DMS 273 treated with DMSO at 0.1 percent for 48 hours (cell line): ENCODE measurements at regions not wholly inside any gene's neighbourhood (a gene's known extent, or its start where the extent isn't known, plus 50 kb on each side); places are given as distances from the start of the nearest gene placed in this dataset.

Experiments
- DNase-seq: peaks from one replicate; lab custom pipeline; 2025; lab: John Stamatoyannopoulos, UW

DNA sequence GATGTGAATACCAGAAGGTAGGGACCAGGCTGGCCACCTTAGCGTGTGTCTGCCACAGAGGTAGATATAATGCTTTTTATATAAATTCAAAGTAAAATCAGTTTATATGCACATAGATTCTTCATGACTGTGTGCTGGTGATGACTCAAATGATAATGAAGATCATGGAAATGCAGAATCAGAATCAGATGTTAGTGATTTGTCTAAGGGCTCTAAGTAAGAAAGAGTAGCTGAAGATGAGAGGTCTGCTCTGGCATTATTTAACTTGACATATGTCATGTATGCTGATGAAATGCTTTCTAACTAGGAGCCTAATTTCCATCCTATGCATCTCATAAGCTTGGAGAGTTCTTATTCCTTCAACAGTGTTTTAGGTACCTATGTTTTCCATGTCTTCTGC, 50.3 kb upstream of the DPH6 start:
- no peak for DNase-seq

DNA sequence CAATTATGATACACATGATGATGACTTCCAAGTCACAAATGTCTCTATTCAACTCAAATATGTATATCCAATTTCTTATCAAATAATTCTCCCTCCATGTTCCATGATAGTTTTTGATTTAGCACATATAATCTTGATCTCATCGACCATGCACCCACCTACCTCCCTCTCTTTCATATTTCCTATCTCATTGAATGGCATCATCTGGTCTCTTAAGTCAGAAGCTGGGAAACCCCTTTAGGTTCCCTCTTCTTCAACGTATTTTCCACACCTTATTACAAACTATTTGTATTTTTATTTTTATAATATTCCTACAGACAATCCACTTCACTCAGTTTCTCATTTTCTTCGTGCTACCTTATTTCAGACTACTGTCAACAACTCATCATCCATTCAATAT, 56.9 kb upstream of the DPH6 start:
- no peak for DNase-seq

DNA sequence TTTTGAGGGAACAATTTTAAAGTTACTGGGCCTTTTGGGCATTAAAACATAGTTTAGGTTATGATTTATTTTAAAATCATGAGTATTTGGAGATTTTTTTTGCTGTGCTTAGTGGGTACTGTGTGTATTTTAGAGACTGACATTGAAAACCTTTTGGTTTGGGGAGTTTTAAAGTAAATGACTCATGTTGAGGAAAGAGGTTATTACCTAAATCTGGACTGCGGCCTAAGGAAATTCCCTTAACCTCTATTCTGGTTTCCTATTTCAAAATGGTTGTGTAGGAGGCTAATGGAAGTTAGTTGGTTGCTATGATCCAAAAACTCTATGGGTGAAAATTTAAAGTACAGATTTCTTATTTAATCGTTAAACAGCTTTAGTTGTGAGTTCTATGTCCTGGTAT, 57.3 kb upstream of the DPH6 start:
- no peak for DNase-seq

DNA sequence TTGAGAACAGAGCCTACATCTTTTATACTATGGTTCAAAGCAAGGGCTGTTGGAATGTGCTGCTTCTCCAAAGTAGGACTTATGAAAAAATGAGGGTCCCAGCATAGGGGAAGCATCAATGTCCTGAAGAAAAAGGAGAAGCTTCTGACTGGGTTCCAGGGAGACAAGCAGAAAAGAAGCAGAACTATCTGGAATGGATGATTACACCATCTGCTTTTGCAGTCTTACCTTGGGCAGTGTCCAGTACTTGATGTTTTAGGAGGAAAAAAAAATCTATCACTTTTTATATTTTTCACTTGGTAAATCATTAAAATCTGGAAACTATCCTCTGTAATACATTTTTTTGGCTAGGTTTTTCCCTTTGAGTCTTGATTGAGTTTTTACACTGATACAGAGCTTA, 57.9 kb upstream of the DPH6 start:
- no peak for DNase-seq

DNA sequence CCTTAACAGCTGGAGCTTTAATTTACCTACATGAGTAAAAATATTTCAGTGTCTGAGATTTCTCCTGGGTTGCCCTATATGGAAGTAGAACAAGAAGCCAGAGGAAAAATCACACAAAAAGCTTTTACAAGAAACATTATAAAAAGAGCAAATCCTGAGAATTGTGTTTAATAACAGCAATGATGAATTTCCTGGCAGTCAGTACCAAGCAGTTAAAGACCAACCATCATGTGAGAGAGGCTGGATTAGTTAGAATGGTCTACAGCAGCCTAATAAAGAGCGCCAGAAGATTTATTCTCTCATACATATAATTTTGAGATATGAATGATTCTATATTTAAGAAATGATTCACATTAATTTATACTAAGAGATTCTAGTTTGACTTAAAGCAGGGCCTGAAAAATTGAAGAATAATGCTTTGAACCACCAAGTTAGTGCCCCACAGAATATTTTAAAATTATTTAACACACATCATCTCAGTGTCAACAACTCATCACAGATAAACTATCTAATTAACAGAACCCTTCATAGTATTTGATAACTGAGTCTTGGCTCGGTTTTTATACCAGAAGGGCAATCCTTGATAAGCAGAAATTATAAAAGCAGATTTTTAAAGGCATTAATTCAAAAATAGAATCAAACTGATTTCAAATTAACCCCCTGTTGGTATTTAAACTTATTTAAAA, 59.9 kb upstream of the DPH6 start:
- no peak for DNase-seq

DNA sequence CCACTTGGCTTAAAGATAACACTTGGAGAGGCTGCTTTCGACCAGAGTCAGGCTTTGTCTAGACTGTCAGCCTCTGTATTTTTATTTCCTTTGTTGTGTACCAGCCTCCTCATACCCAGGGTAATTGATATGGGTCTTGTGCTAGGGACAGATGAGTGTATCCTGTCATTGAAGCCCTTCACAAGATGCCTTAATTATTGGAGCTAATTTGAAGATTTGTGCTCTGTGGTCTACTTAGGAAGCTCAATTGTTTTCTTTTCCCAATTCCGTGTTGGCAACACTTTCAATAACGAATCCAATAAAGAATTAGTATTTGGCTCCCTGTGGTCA, 60.5 kb upstream of the DPH6 start:
- no peak for DNase-seq

DNA sequence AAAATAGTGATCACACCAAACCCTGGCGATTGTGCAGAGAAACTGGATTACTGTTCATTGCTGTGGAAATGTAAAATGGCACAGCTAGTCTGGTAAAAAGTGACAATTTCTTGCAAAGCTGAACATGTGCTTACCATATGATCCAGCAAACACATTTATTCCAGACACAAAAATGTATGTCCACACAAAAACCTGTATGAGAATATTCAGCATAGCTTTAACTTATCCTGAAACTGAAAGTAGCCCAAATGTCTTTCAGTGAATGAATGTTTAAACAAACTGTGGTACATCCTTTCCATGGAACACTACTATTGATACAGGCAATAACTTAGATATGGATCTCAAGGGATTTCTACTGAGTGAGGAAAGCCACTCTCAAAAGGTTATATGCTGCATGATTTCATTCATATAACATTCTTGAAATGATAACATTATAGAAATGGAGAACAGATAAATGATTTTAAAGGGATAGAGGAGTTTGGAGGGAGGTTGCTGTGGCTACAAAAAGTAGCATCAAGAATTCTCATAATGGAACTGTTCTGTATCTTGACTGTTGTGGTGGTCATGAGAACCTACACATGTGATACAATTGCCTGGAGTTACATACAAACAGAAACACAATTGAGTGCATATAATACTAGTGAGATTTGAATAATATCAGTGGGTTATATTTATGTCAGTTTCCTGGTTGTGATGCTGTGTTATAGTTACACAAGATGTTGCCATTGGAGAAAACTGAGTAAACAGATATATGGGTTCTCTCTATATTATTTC, 70.7 kb upstream of the DPH6 start:
- no peak for DNase-seq

DNA sequence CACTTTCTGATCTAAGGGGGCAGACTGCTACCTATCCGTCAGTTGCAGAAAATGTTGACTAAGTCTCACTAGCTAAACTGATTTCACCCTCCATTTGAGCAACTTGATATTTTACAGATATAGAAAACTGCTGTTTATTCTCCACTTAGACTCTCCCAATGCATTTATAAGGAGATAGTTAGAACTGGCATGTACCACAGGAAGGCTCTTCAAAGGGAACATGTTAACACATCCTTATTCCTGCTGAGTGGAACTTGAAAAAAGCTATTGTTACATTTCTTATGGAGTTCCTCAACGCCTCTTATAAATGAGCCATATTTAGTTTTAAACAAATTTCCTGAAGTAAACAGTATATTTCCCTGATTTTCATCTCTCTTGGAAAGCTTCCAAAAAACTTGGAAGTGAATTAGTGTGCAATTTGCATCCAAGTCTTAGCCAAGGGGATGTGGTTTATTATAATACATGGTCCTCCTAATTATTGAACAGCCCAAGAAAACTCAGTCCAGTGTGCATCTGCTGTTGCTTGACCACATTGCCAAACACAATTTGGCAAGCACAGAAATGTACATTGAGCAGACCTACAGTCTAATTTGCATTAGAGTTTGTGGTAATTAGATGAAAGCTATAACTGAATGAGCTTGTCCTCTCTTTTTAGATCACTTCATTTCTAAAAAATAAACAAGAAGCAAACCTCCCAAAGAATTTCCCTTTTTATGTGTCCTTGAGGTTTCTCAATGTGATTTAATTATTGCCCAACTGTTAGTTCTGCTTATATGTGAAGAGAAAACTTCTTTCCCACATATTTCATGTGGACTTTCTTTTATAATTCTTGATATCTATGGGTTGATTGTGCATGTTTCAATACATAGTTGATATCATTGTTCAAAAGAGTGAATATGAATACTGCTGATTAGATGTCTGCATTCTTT, 72.6 kb upstream of the DPH6 start:
- DNase-seq: no peak

DNA sequence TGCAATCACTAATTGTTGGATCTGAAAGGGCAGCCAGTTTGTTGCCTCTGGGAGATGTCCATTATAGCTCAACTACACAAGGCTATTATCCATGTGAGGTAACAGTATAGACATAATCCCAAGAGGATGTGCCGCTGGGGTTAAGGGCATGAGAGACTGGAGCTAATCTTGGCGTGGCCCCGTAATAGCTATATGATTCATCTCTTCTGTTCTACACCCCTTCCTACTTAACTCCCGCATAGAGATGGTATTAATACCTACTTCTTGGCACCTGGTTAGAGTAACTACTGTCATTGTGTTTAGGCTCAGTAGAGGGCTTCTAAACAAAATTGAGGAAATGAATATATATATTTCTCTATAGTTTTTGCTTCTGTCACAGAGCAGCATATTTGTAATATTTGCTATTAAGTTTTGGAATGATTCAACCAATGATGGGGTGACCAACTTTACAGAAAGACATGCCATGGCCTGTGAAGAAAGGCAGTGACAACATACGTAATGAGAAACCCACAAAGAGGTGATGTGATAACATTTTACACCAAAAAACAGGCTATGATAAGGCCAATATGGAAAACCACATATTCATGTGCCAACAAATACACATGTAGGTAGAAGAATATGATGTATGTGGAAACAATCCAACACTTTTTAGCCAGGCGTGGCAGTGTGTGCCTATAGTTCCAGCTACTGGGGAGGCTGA, 76.8 kb upstream of the DPH6 start:
- DNase-seq: no peak

DNA sequence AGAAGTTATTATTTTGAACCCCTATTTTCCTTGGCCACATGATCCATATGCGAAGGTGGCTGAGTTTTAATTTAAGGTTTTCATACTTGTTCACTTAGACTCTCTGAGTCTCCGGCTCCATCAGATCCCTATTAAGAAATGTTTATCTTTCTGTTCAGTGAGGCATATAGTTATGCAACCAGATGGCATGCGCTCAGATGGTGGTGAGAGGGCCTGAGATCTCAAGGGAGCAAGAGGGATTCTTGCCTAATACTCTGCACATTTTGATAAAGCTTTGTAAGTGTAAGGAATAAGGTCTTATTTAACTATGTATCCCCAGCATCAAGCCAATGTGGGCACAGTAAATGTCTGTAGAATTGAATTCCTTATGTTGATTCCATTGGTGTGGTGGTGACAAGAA, 78.9 kb upstream of the DPH6 start:
- DNase-seq: peak; percentile 11

DNA sequence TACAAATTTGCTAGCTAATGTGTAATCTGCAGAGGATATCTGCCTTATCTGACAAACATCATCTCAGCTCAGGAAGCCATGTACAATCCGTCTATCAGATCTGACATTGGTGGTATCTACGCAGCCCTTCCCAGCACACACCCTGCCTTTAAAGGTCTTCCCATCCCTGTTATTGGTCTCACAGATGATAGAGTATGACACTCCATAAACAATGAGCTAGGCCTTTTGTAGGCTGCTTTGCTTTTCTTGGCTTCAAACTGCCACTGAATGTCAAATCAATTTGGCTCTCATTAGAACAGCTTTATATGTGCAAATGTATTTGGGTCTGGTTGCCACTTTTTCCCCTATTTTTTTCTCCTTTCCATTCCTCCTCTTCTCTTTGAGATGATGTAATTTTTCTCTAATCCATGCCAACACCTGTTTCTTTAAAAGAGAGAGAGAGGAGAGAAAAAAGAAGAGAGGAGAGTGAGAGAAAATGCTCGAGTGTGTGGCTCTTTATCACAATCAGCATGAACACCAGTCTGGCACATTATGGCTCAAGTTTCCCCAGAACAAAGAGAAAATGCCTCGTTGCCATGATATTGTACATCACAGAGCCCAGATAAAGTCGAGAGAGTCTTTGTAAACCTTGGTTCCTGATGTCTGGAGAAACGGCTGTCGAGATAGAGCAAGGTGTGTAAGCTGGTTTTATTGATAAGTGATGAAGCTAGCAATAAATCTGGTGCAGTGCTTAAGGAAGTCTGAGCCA, 80.8 kb upstream of the DPH6 start:
- DNase-seq: no peak

DNA sequence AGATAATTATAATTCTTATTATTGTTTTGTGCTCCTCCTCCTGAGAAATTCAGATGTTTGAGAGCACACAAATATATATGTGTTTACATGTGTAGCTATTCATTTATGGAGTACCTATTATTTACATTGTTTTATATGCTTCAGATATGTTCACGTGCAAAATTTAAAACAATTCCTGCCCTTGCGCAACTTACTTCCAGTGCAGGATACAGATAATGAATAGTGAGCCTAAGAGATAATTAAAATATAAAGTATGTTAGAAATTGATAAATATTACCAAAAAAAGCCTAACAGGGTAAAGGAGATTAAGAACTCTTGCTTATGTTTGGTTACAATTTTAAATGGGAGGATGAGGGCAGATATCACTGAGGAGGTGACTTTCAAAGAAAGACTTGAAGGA, 81.7 kb upstream of the DPH6 start:
- no peak for DNase-seq

DNA sequence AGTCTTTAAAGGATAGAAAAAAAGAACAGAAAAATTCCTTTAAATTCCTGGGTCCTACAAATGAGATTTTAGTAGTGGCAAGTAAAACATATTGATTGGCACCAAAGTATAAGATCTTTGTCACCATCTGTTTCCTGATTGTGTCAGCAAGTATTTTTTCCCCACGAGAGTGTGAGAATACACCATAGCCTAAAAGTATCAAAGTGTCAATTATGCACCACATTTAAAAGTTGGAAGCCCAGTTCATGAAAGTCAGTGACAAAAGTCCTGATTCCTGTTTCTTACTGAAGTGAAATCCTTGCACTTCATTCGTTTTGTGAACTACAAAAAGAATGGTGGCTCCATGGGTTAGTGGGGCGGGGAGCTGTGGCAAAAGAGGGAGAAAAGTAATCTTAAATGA, 83.8 kb upstream of the DPH6 start:
- DNase-seq: no peak

DNA sequence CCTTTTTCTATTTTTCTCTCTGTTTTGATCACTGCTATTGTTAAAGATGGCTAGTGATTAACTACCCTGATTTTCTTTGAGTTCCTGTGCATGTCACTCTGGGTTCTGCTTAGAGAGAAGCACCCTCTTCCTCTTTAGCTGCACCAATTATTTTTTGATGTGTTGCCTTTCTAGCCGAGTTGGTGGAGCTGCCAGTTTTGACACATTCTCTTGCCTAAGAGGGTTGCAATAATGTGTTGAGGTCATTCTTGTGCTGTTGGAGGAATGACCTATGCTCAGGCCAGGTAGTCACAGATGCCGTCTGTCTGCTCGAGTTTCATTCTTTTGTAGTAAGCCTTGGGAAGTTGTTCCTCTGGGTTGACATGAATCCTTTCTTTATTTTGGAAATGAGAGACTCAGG, 84.6 kb upstream of the DPH6 start:
- no peak for DNase-seq

DNA sequence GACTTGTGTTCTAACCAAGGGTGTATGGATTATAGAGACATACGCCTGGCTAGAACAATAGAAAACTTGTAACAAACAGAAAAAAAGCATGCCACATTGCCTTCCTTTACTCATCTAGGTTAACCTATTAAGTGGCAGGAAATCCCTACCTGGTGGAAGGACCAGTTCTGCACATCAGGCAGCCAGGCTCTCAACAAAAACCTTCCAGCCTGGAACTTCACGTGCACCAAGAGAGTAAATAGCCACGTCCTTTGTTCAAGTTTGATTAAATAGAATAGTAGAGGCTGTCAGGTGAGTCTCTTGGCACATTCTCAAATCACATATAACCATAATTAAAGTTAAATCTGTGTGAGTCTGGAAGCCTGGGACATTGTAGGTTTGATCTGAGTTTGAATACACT, 85.0 kb upstream of the DPH6 start:
- DNase-seq: no peak

DNA sequence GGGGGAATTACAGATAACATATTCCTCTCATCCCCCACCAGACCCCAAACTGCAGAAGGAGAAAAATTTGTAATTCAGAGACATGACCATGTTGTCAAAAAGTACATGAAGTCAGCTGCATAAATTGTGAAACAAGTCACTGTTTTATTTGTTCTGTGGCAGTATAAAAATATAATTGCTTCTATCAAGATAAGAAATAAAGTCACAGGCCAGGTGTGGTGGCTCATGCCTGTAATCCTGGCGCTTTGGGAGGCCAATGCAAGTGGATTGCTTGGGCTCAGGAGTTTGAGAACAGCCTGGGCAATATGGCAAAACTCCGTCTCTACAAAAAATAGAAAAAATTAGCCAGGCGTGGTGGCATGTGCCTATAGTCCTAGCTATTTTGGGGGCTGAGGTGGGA, 87.7 kb upstream of the DPH6 start:
- DNase-seq: no peak

DNA sequence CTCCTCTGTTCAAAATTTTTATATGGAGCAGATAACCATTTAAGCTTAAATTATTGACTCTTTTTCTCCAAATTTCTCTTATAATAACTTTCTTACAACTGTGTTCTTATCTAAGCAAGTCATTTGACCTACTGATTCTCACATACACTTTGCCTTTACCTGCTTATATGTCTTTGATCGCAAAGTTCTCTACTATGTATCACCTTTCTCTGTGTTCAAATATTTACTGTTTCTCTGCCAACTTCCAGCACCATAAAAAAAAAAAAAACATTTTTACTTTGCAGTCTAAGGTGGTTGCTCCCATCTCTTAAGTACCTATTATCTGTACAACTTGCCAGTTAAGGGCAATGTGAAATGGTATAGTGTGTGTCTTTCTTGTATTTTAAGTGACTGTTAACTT, 100.8 kb upstream of the DPH6 start:
- no peak for DNase-seq

DNA sequence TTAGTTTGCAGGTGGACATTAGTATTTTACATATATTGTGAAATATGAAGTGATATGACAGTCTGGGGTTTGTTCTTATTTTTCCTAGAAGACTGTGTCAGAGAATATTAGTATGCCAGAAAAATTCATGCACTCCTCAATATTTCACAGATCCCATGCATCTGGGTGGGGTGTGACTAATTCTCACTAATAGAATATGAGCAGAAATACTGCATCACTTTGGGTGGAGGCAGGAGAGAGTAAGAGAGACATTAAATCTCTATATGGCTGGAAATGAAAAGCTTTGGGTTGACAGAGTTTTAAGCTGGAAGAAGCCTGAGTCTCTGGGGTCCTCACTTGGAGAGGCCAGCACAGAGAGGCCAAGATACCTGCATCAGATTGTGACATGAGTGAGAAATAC, 101.3 kb upstream of the DPH6 start:
- DNase-seq: no peak

DNA sequence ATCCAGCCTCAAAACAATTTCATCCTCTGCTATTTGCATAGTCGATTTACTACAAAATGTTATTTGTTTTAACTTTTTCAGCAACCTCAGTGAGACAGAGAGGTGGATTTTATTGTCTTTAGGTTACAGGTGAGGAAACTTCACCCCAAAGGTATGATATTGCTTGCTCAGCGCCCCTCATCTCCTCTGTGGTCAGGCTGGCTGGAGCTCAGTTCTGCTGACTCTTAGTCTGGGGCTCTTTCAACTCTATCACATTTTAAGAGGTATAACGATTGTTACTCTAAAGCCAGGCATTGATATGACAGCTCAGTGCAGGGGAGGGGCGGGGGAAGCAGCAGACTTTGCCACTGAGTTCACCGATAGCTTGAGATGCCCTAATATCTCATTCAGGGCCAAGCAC, 103.0 kb upstream of the DPH6 start:
- DNase-seq: no peak

DNA sequence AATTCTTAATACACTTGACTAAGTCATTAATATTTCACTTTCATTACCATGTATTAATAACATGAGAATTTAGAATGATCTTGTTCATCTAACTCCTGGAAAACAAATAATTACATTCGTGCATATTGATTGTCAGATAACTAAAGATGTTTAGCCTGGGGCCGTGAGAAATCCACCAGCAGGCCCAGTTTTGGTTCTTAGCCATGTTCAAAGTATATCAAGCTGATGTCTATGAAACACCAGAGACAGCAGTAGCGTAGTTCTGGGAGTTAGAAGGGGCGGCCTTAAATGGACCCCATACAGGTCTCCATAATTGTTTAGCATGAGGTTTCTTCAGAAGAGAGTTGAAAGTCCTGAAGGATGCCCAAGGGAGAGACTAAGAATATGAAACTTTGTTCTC, 103.6 kb upstream of the DPH6 start:
- no peak for DNase-seq

DNA sequence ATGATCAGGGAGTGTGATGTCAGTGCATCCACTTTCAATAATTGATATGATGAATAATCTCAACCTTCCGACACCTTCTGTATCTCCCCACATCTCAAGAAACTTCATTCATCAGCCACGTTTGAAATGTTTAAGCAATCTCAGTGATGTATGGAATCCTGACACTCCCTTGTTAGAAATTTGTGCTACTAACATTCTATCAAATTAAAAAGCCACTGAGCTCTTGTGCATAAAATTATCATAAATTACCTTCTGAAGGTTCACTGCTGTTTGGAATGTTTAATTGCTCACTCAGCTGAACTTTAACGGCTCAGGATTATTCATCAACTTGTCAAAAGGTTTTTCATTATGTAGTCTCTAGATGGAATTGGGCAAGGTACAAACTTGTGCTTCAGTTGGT, 108.4 kb upstream of the DPH6 start:
- no peak for DNase-seq
